ENCODE measurements at regions not wholly inside any gene's neighbourhood (a gene's known extent, or its start where the extent isn't known, plus 50 kb on each side); places are given as distances from the start of the nearest gene placed in this dataset.
"Not testable (repeated sequence)": the region's sequence is repeated elsewhere in the genome, so short reads cannot be mapped to it uniquely, and the experiment has no call there.

GRCh38 chr12:54713876-54714275 is 65.7 kb upstream of the DCD start:
- DNase-seq (ENCODE audit: low read depth), result not testable (repeated sequence)

GRCh38 chr12:54711669-54712068 is 63.5 kb upstream of the DCD start:
- DNase-seq (ENCODE audit: low read depth), result no peak

- DNase-seq (ENCODE audit: low read depth), result no peak
Observed at GRCh38 chr12:54708826-54709225, 60.7 kb upstream of the DCD start.

- no peak for DNase-seq (ENCODE audit: low read depth)
Observed at GRCh38 chr12:54704202-54704601, 56.0 kb upstream of the DCD start.

- DNase-seq (ENCODE audit: low read depth), result peak; percentile 6
Observed at GRCh38 chr12:54701940-54702592, 53.9 kb upstream of the DCD start.

GRCh38 chr12:54700849-54701248 is 52.7 kb upstream of the DCD start:
- no peak for DNase-seq (ENCODE audit: low read depth)

GRCh38 chr12:54700301-54700700 is 52.1 kb upstream of the DCD start:
- DNase-seq (ENCODE audit: low read depth), result no peak

Measured in stimulated activated CD8-positive, alpha-beta memory T cell treated with anti-CD3 and anti-CD28 coated beads, Interleukin-12 subunit alpha, Interleukin-12 subunit beta, amount 100 ng/mL, for 1 hour (primary cell).